Activated CD4-positive, alpha-beta memory T cell treated with anti-CD3 and anti-CD28 coated beads, Interleukin-2, amount 10 ng/mL, durations not matched to agents 7 days and 5 days (primary cell): ENCODE measurements at regions not wholly inside any gene's neighbourhood (a gene's known extent, or its start where the extent isn't known, plus 50 kb on each side); places are given as distances from the start of the nearest gene placed in this dataset.

Source experiments
- CTCF ChIA-PET: fragments of 350-600 bp; sonication (Branson Sonifier 250); formaldehyde crosslinking; loops from one replicate; lab custom pipeline; 2021; ENCODE audit warnings: antibody characterized with exemption, inconsistent platforms; lab: Charles Lee
- POLR2A ChIA-PET: fragments of 350-600 bp; sonication (Branson Sonifier 250); formaldehyde crosslinking; loops from one replicate; lab custom pipeline; 2021; ENCODE audit warnings: antibody characterized with exemption; lab: Charles Lee
- DNase-seq: peaks from one replicate; pipeline ENCODE4 v3.0.0-alpha.2; 2020
- H3K27ac Mint-ChIP-seq: one replicate; pipeline ENCODE4 v1.8.0; 2021; ENCODE audit warnings: mild to moderate bottlenecking, mixed read lengths
- H3K27me3 Mint-ChIP-seq: one replicate; pipeline ENCODE4 v1.8.0; 2021; ENCODE audit warnings: mixed read lengths
- H3K36me3 Mint-ChIP-seq: one replicate; pipeline ENCODE4 v1.8.0; 2021; ENCODE audit warnings: low read depth, mixed read lengths
- H3K4me1 Mint-ChIP-seq: one replicate; pipeline ENCODE4 v1.8.0; 2021; ENCODE audit warnings: mixed read lengths
- H3K4me3 Mint-ChIP-seq: one replicate; pipeline ENCODE4 v1.8.0; 2021; ENCODE audit warnings: mild to moderate bottlenecking, mixed read lengths
- H3K9me3 Mint-ChIP-seq: one replicate; pipeline ENCODE4 v1.8.0; 2021; ENCODE audit warnings: mixed read lengths

- no peaks in the 10 kb centered on the region for H3K9me3 Mint-ChIP-seq
- ChIA-PET CTCF (interaction anchor here (1.2 kb wide), 1 partner anchor 371 kb away, joined by 4 read pairs; no protein-coding TSS in a partner anchor), POLR2A (no interaction called here)
- no peaks in the 10 kb centered on the region for H3K36me3 Mint-ChIP-seq
- H3K4me3 Mint-ChIP-seq, result no peak overlapping the region
- no peak overlapping the region for H3K27ac Mint-ChIP-seq
- no peak for DNase-seq
- no peaks in the 10 kb centered on the region for H3K27me3 Mint-ChIP-seq
- no peaks in the 10 kb centered on the region for H3K4me1 Mint-ChIP-seq
Observed at GRCh38 chr15:56868170-56868569, 50.3 kb upstream of the TCF12 start.

- no peak overlapping the region for H3K27ac Mint-ChIP-seq
- ChIA-PET CTCF (no interaction called here), POLR2A (no interaction called here)
- no peaks in the 10 kb centered on the region for H3K4me1 Mint-ChIP-seq
- no peak overlapping the region for H3K4me3 Mint-ChIP-seq
- H3K27me3 Mint-ChIP-seq, result no peaks in the 10 kb centered on the region
- no peak for DNase-seq
- H3K9me3 Mint-ChIP-seq, result no peaks in the 10 kb centered on the region
- H3K36me3 Mint-ChIP-seq, result no peaks in the 10 kb centered on the region
Observed at GRCh38 chr15:56866803-56867202, 51.6 kb upstream of the TCF12 start.

GRCh38 chr15:56857828-56858227 lies 60.6 kb upstream of the TCF12 start:
- Mint-ChIP-seq H3K9me3 (no peaks in the 10 kb centered on the region), H3K27ac (no peak overlapping the region), H3K36me3 (no peaks in the 10 kb centered on the region), H3K4me1 (no peaks in the 10 kb centered on the region), H3K27me3 (no peaks in the 10 kb centered on the region), H3K4me3 (no peak overlapping the region)
- no peak for DNase-seq
- CTCF ChIA-PET, result no interaction called here
- POLR2A ChIA-PET, result no interaction called here

GRCh38 chr15:56856934-56857333 lies 61.5 kb upstream of the TCF12 start:
- ChIA-PET POLR2A (no interaction called here), CTCF (no interaction called here)
- Mint-ChIP-seq H3K9me3 (no peaks in the 10 kb centered on the region), H3K4me1 (no peaks in the 10 kb centered on the region), H3K27ac (no peak overlapping the region), H3K27me3 (no peaks in the 10 kb centered on the region), H3K36me3 (no peaks in the 10 kb centered on the region), H3K4me3 (no peak overlapping the region)
- DNase-seq, result no peak

- CTCF ChIA-PET, result no interaction called here
Observed at GRCh38 chr15:56844892-56845291, 73.6 kb upstream of the TCF12 start.

GRCh38 chr15:56844471-56844870 lies 74.0 kb upstream of the TCF12 start:
- CTCF ChIA-PET, result no interaction called here

More at GRCh38 chr15:56844892-56845291, 73.6 kb upstream of the TCF12 start:
- no peak for DNase-seq
- Mint-ChIP-seq H3K4me3 (no peak overlapping the region), H3K27ac (no peak overlapping the region), H3K4me1 (no peaks in the 10 kb centered on the region), H3K9me3 (no peaks in the 10 kb centered on the region), H3K36me3 (no peaks in the 10 kb centered on the region), H3K27me3 (peaks cover 2% of the 10 kb centered on the region)
- POLR2A ChIA-PET, result no interaction called here

GRCh38 chr15:56839641-56840040 lies 78.8 kb upstream of the TCF12 start:
- no peak for DNase-seq
- Mint-ChIP-seq H3K4me3 (no peak overlapping the region), H3K36me3 (no peaks in the 10 kb centered on the region), H3K27ac (no peak overlapping the region), H3K9me3 (no peaks in the 10 kb centered on the region), H3K4me1 (peaks cover 7% of the 10 kb centered on the region), H3K27me3 (peaks cover 2% of the 10 kb centered on the region)
- POLR2A ChIA-PET, result no interaction called here
- CTCF ChIA-PET, result no interaction called here

More at GRCh38 chr15:56844471-56844870, 74.0 kb upstream of the TCF12 start:
- POLR2A ChIA-PET, result no interaction called here
- H3K27ac Mint-ChIP-seq, result no peak overlapping the region
- no peaks in the 10 kb centered on the region for H3K9me3 Mint-ChIP-seq
- peaks cover 2% of the 10 kb centered on the region for H3K27me3 Mint-ChIP-seq
- no peak for DNase-seq
- peaks cover 3% of the 10 kb centered on the region for H3K4me1 Mint-ChIP-seq
- no peak overlapping the region for H3K4me3 Mint-ChIP-seq
- no peaks in the 10 kb centered on the region for H3K36me3 Mint-ChIP-seq

- Mint-ChIP-seq H3K27ac (no peak overlapping the region), H3K27me3 (peaks cover 1% of the 10 kb centered on the region), H3K4me1 (peaks cover 7% of the 10 kb centered on the region), H3K9me3 (no peaks in the 10 kb centered on the region), H3K4me3 (no peak overlapping the region), H3K36me3 (no peaks in the 10 kb centered on the region)
- DNase-seq, result no peak
- CTCF ChIA-PET, result no interaction called here
- POLR2A ChIA-PET, result no interaction called here
Observed at GRCh38 chr15:56839099-56839498, 79.3 kb upstream of the TCF12 start.

- CTCF ChIA-PET, result no interaction called here
- no peak overlapping the region for H3K27ac Mint-ChIP-seq
- no peaks in the 10 kb centered on the region for H3K36me3 Mint-ChIP-seq
- DNase-seq, result no peak
- peaks cover 1% of the 10 kb centered on the region for H3K27me3 Mint-ChIP-seq
- H3K9me3 Mint-ChIP-seq, result no peaks in the 10 kb centered on the region
- POLR2A ChIA-PET, result no interaction called here
- no peak overlapping the region for H3K4me3 Mint-ChIP-seq
- peaks cover 7% of the 10 kb centered on the region for H3K4me1 Mint-ChIP-seq
Observed at GRCh38 chr15:56838085-56838484, 80.4 kb upstream of the TCF12 start.

- Mint-ChIP-seq H3K27me3 (peaks cover 2% of the 10 kb centered on the region), H3K9me3 (no peaks in the 10 kb centered on the region), H3K27ac (no peak overlapping the region), H3K4me3 (no peak overlapping the region), H3K4me1 (peaks cover 7% of the 10 kb centered on the region), H3K36me3 (no peaks in the 10 kb centered on the region)
- ChIA-PET POLR2A (no interaction called here), CTCF (no interaction called here)
- DNase-seq, result no peak
Observed at GRCh38 chr15:56837273-56837672, 81.2 kb upstream of the TCF12 start.

GRCh38 chr15:56835718-56836171 lies 82.7 kb upstream of the TCF12 start:
- POLR2A ChIA-PET, result no interaction called here
- Mint-ChIP-seq H3K27ac (no peak overlapping the region), H3K9me3 (no peaks in the 10 kb centered on the region)

GRCh38 chr15:56832125-56832524 lies 86.3 kb upstream of the TCF12 start:
- ChIA-PET CTCF (no interaction called here), POLR2A (no interaction called here)
- no peak for DNase-seq
- H3K36me3 Mint-ChIP-seq, result no peaks in the 10 kb centered on the region
- no peak overlapping the region for H3K27ac Mint-ChIP-seq
- peaks cover 7% of the 10 kb centered on the region for H3K27me3 Mint-ChIP-seq
- H3K9me3 Mint-ChIP-seq, result no peaks in the 10 kb centered on the region
- no peak overlapping the region for H3K4me3 Mint-ChIP-seq
- no peaks in the 10 kb centered on the region for H3K4me1 Mint-ChIP-seq

More at GRCh38 chr15:56835718-56836171, 82.7 kb upstream of the TCF12 start:
- no peak overlapping the region for H3K4me3 Mint-ChIP-seq
- peaks cover 7% of the 10 kb centered on the region for H3K27me3 Mint-ChIP-seq
- CTCF ChIA-PET, result interaction anchor here (0.6 kb wide), 1 partner anchor 156 kb away, joined by 3 read pairs; no protein-coding TSS in a partner anchor
- H3K4me1 Mint-ChIP-seq, result peaks cover 7% of the 10 kb centered on the region
- no peak for DNase-seq
- no peaks in the 10 kb centered on the region for H3K36me3 Mint-ChIP-seq

GRCh38 chr15:56831467-56832005 lies 86.9 kb upstream of the TCF12 start:
- Mint-ChIP-seq H3K9me3 (no peaks in the 10 kb centered on the region), H3K36me3 (no peaks in the 10 kb centered on the region), H3K4me3 (no peak overlapping the region), H3K27ac (no peak overlapping the region), H3K27me3 (peaks cover 7% of the 10 kb centered on the region), H3K4me1 (no peaks in the 10 kb centered on the region)
- ChIA-PET CTCF (no interaction called here), POLR2A (no interaction called here)
- no peak for DNase-seq

- no peaks in the 10 kb centered on the region for H3K4me1 Mint-ChIP-seq
- DNase-seq, result no peak
- no peaks in the 10 kb centered on the region for H3K36me3 Mint-ChIP-seq
- CTCF ChIA-PET, result no interaction called here
- no peaks in the 10 kb centered on the region for H3K27me3 Mint-ChIP-seq
- H3K9me3 Mint-ChIP-seq, result no peaks in the 10 kb centered on the region
- H3K4me3 Mint-ChIP-seq, result no peak overlapping the region
- POLR2A ChIA-PET, result interaction anchor here (1.0 kb wide), 1 partner anchor 359 kb away, joined by 3 read pairs; the partner anchor contains the start of gene MNS1
- H3K27ac Mint-ChIP-seq, result no peak overlapping the region
Observed at GRCh38 chr15:56824175-56824574, 90.9 kb upstream of the ZNF280D start.
